ENCODE measurements at regions not wholly inside any gene's neighbourhood (a gene's known extent, or its start where the extent isn't known, plus 50 kb on each side); places are given as distances from the start of the nearest gene placed in this dataset.

DNA sequence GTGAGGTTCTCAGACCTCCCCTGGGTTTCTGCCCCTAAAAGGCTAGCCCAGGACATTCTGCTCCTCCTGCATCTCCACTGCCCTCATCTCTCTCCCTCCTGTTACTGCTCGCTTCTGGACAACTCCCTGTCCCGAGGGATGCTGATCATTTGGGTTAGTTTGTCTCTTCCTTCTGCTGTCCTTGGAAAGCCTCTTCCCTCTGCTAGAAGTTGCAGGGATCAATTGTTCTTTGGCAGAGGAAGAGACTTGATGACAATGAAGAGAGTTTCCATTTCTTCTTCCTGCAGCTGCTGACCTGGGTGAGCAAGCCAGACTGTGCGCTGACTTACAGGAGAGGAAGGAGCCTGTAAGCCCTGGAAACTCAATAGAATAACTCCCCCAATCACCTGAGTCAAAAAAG, 68.9 kb downstream of the RDH14 start:
- TF ChIP-seq, protein P1, sequence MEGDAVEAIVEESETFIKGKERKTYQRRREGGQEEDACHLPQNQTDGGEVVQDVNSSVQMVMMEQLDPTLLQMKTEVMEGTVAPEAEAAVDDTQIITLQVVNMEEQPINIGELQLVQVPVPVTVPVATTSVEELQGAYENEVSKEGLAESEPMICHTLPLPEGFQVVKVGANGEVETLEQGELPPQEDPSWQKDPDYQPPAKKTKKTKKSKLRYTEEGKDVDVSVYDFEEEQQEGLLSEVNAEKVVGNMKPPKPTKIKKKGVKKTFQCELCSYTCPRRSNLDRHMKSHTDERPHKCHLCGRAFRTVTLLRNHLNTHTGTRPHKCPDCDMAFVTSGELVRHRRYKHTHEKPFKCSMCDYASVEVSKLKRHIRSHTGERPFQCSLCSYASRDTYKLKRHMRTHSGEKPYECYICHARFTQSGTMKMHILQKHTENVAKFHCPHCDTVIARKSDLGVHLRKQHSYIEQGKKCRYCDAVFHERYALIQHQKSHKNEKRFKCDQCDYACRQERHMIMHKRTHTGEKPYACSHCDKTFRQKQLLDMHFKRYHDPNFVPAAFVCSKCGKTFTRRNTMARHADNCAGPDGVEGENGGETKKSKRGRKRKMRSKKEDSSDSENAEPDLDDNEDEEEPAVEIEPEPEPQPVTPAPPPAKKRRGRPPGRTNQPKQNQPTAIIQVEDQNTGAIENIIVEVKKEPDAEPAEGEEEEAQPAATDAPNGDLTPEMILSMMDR (IDR thresholded peaks at IDR 0.05), result no peak
- no peak for TF ChIP-seq POLR2A (IDR thresholded peaks at IDR 0.05)
